GM19438 (cell line): ENCODE measurements at regions not wholly inside any gene's neighbourhood (a gene's known extent, or its start where the extent isn't known, plus 50 kb on each side); places are given as distances from the start of the nearest gene placed in this dataset.
"Not testable (repeated sequence)": the region's sequence is repeated elsewhere in the genome, so short reads cannot be mapped to it uniquely, and the experiment has no call there.

Source experiments
- ATAC-seq: cut with Tn5 transposase; IDR thresholded peaks from one replicate; pipeline ENCODE4 v1.9.1; 2021; ENCODE audit warnings: low read depth; ENCODE audit not compliant: unreplicated experiment

DNA sequence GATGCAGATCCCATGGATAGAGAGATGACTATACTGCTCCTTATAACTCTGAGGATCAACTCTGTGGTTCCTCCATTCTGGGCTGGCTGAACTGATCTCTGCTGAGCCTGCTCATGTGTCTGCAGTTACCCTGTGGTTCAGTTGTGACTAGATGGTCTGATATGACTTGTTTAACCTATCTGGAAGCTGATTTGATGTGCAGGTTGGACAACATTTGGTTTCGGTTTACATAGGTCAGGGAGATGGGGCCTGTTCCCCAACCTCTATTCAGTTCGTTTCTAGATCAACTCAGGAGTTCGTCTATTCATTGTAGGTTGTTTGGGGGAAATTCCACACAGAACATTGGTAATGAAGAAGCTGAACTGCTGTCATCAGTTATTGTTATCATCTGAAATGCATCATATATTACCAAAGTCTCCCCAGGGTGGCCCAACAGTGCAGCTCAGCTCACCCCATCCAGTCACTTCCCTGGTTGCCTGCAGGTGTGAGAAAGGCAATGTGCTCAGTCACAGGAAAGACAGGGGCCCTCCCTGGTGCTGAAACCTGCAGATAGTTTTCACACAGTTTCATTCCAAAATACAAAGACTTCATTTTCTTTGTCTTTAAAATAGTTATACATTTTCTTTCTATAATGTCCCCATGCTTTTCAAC, 415.0 kb downstream of the RPIA start:
- not testable (repeated sequence) for ATAC-seq

DNA sequence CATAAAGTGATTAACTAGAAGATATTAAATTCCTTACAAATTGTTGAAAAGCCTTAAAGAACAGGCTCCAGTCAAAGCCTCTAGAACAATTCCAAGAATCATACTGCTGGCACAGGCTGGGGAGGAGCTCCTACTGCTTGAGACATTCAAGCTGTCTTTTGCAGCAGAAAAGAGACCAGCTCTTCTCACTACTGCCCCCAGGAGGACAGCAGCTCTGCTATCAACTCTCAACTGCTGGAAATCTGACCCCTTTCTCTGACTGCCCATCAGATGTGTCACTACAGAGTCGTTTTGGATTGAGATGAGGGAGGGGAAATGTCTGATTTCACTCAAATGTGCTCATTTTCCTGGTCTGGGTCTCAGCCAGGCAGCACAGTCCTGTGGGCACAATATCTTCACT, 421.0 kb downstream of the RPIA start:
- not testable (repeated sequence) for ATAC-seq

DNA sequence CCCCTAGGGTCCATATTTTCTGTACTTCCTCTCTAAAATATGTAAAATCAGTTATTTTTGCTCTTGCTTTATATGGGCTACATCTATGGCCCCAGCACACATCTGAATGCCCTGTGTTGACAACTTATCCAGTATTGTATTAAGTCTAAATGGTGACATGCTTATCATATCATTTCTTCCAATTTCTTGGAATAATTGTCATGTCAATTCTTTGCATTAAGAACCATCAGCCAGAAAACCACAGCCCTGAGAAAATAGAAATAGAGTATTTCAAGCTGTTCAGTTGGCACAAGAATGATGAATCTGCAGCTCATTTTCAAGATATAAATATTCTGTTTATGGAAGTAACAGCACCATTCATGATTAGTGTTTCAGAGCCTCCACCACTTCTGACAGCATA, 421.8 kb downstream of the RPIA start:
- ATAC-seq: not testable (repeated sequence)

DNA sequence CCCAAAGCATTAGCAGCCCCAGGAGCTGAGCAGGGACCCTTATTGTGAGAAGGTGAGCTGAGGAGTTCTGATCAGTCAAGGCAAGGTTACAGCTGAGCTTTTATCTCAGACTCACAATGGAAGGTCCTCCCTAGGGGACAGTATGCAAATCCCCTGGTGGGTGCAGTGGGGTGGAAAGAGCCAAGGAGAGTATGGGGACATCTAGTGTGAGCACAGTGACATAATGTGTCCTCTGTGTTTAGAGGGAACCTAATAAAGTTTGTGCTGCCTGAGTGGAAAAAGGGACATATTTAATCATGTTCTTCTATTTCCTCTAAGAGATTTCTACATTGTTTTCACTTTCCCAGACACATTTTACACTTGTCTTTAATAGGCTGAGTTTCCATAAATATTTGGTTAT, 438.0 kb downstream of the RPIA start:
- ATAC-seq: not testable (repeated sequence)

DNA sequence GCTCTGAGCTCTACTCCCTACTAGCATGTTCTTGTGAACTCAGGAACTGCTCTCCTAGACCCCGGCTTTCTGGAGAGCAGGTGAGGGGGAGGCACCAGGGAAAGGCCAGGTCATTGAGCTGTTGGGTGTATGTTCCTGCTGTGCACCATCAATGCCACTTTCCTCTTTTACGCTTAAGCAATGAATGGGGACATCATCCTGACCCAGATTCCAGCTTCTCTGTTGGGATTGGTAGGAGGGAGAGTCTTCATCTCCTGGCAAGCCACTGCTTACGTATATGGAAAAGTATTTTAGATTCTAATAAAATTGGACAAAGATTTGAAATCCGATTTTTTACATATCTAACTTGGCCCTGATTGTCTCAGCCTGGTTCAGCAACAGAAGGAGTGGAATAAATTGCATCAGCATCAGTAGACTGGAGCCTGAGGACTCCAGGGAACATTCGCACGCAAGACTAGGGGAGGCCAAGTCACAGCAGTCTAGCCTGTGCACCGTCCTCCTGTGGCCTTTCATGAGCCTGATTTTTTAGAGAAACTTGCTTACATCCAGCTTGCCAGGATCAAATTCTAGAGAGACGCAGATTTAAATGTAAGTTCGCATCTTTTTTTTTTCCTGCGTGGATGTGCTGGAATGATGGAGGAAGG, 439.3 kb downstream of the RPIA start:
- ATAC-seq: not testable (repeated sequence)

DNA sequence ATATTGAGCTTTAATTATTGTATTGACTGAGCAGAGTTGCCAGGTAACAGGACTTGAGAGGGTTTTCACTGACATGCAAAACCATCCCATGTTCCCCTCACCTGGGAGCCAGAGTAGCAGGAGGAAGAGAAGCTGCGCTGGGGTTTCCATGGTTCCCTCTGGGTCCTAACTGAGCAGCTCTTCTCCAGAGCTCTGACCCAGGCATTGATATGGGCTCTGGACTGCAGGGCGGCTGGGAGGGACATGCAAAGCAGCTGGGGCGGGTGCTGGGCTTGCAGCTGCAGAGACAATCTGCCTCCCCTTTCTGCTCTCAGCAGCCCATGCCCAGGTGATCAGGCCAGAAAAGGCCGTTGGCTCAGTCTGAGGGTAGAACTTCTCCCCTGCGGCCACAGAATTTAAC, 451.5 kb downstream of the RPIA start:
- peak; percentile 77 for ATAC-seq

DNA sequence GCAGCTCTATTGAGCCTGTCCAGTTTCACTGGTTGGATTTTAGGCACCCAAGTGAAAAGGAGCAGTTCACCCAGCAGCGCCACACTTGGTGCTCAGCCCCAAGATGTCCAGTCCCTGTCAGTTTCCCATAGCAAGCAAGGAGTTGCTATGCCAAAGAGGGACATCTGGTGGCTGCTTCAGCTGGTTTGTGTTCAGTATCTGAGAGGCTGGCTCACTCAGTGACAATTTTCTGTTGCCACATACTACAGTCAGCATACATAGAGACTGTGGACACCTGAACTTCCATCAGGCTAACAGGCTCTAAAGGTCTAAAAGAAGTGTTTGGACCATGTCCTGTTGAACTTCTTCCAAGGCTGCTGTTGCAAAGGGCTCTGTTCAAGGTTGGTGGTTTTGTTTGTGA, 453.9 kb downstream of the RPIA start:
- peak; percentile 49 for ATAC-seq

DNA sequence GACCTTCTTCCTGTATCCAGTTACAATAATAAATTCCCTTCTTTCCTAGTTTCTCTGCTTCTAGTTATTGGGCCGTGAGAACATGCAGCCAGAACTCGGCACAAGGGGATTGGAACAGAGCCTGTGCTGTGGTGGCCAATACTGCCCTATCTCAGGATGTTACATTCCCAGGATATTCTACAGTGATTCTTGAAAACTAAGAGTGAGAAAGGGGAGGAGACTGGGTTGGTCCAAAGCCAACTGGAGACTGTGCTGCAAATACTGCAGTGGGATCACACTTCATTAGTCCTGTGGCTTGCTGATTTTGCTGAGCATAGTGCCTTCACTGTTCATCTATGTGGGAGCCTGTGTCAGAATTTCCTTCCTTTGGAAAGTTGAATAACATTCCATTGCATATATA, 456.8 kb downstream of the RPIA start:
- not testable (repeated sequence) for ATAC-seq

DNA sequence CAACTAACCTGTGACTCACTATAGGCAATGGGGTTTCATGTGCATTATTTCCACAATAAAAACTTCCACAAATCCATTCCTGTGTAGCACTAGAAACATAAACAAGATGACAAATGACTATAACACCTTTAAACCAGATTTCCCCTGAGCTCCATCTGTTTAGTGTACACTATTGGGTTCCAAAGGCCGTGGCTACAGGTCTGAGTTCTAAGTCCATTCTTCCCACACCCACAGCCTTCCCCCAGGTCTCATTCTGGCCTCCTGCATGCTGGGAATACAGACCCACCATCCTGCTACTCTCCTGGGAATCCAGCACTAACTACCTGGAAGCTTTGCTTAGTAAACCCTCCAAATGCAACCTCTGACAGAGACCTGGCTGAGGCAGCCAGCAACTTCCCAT, 460.2 kb downstream of the RPIA start:
- ATAC-seq: not testable (repeated sequence)

DNA sequence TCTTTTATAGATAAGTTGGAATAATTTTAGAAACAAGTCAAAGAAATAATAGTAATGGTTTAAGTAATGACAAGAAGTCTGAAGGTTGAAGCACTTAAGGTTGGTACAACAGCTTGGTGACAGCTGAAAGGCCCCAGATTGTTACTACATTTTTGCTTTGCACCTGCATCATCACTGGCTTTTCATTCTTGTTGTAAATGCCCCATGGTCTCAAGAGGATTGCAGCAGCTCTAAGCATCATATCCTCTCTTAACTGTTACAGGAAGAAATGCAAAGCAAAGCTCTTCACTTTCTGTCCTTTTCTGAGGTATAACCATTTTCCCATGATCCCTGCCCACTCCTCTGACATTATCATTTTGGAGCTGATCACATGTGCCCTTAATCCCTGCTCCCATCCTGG, 461.0 kb downstream of the RPIA start:
- not testable (repeated sequence) for ATAC-seq

DNA sequence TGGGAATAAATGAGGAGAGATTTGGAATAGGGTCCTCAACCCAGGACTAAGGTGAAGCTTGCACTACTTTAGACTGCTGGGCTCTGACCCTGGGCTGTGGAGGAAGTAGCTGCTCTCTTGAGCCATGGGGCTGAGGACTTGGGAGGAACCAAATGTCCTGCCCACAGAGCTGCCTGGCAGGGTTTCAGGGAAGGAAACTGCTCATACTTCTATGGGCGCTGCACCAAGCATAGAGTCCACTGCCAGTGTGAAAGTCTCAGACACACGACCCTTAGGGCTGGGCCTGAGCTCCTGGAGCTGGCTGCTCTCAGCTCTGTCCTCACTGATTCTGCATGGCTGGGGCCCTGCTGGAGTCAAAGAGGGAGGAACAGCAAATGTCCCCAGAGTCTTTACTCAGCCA, 461.7 kb downstream of the RPIA start:
- not testable (repeated sequence) for ATAC-seq

DNA sequence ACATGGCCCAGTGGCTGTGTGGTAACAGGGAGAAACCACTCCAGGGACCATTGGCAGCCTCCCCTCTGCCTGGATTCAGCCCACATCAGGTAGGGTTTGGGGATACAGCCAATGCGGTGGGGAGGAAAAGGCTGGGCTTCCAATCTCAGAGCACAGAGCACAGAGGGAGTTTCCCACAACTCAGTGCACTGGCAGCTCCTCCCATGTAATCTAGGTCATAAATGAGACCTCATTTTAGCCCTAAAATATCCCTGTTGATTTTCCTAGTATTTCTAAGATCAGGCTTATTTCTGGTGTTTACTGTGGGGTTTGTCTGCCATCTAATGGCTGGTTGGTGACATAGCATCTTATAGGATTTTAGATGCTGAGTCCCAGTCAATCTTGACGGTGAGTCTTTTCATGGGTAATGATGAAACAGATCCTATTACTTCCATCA, 462.8 kb downstream of the RPIA start:
- ATAC-seq: not testable (repeated sequence)

DNA sequence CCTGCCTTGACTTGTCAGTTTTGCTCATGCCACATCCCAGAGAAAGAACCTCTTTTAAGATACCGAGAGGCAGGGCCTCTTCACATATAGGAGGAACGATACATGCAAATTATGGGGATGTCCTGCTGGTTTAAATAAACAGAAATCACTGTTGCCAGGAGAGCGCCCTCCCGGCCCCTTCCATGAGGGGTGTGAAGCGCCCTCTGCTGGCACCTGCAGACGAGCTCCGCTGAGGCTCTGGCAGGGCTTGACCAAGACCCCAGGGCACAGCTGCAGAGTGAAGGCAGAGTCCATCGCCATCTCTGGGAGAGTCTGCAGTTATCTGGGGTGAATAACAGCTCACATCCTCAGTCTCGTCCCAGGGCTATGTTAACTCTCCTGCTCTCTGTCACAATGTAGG, 468.8 kb downstream of the RPIA start:
- peak; percentile 80 for ATAC-seq

DNA sequence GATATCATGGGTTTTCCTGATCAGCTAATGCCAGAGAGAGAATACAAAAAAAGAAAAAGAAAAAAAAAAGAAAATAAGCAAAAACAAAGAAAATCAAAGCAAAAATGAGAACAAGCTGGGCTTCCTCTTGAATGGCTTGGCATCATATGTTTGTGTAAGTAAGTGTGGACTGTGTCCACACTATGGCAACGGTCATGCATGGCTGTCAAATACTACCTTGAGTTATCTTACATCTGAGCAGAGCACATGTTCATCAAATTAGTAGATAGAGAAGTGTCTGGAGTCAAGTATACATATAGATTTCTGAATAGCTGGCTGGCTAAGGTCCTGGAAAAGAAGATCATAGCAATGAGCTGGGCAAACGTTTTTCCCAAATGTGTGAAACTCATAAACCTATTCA, 470.2 kb downstream of the RPIA start:
- ATAC-seq: not testable (repeated sequence)

DNA sequence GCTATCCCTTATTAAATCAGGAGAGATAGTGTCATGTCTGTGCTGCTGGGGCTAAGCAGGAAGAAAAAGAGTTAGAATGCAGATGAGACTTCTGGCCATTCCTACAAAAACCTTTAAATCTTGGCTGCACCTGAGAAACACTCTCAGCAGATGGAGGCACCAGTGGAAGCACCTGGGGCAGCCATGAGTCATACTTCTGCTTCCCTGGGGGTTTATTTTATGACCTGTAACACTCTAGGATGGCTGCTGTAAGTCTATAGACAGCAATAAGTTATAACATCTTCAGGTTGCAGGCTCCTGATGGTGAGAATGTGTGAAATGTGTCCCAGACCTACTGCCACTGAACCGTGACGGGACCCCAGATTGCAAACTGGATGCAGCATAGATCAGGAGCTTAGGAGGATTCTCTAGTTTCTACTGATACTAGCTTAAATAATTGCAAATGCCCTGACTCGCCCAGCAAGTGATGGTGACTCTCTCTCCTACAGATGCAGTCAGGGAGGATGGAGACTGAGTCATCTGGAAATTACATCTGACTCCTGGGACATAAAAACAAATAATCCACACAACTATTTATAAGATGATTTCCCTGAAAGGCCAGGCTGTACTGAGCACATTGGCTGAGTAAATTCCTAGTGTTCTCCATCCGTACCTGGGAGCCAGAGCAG, 479.2 kb downstream of the RPIA start:
- ATAC-seq: not testable (repeated sequence)

DNA sequence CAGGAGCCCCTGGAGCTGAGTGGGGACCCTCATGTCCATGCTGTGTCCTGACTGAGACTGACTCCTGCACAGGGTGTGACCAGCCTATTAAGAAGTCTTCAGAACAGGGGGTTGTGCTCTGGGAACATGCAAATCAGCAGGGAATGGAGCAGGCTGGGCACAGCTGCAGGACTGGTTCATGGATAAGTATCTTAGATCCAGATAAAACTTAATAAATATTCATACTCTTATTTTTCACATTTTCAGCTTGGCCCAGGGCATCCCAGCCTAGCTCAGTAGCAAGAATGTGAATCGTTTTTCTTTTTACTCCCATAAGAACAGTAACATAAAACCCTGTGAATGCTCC, 479.7 kb downstream of the RPIA start:
- not testable (repeated sequence) for ATAC-seq

DNA sequence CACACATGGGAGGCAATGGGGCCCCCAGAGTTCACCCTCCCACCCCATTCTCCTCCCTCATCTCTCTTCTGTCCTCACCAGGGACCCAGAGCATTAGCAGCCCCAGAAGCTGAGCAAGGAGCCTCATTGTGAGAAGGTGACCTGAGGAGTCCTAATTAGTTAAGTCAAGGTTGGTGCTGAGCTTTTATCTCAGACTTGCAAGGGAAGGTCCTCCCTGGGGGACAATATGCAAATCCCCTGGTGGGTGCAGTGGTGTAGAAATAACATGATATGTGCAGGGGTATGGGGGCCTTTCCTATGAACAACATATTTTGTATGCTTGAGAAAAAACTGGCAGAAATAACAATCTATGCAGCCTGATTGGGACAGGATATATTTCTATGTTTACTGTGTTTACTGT, 485.5 kb downstream of the RPIA start:
- not testable (repeated sequence) for ATAC-seq

DNA sequence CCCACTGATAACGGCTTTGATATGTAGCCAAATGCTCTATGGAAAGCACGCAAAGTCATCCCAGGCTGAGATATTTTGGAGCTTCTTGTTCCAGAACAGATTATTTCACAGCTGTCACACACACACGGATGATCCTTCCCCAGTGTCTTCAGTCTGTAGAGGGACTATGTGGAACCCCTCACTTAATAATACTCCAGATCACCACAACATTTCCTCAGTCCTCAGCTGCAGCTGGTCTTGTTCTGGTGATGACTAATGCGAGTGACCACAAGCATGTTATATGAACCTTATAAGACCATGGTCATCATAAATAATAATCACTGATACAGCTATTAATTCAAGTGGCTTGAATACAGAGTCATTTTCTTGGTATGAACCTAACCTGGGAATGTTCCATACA, 490.7 kb downstream of the RPIA start:
- ATAC-seq: not testable (repeated sequence)

DNA sequence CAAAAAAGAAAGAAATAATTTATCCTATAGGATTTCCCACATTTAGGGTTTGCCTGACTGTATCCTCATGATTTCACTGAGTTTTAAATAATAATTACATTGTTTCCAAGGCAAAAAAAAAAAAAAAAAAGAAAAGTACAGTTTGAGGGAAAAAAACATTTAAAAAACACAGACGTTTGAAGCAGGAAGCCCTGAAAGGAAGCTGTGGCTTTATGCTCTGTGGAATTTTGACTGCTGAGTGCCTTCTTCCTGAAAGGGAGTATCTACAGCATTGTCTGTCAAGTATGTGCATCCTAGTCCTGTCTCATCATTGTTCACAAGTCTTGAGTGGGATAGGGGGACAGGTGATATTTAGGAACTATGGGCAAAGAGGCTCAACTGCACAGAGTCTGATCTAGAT, 493.3 kb downstream of the RPIA start:
- ATAC-seq: not testable (repeated sequence)

DNA sequence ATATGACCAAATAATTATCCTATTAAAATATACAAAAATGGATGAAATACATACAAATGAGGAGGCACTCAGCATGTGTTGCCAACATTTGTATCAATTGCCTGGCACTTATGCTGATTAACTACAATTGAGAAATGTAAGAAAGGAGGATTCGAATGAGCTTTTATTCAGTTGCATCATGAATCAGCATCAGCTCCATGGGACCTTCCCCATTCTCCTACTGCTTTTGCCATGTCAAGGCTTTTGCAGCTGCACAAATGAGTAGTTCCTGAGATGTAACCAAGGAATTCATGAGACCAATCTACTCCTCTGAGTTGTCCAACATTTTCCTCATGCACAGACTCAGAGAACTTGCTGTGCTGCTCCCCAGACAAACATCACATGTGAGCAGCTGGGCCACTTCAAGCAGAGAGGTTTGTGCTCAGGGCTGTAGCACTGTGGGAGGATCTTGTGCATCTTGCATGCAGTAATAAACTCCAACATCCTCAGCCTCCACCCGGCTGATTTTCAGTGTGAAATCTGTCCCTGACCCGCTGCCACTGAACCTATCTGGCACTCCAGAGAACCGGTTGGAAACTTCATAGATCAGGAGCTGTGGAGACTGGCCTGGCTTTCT, 504.3 kb downstream of the RPIA start:
- not testable (repeated sequence) for ATAC-seq

DNA sequence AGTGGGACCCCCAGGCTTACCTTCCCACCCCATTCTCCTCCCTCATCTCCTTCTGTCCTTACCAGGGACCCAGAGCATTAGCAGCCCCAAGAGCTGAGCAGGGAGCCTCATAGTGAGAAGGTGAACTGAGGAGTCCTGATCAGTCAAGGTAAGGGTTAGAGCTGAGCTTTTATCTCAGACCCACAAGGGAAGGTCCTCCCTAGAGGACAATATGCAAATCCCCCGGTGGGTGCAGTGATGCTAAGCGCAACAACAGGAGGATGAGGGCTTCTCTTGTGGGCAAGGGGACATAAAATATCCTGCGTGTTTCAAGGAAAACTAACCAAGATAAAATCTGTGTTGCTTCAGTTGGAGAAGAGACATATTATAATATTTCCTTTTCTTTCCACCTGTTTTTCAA, 505.2 kb downstream of the RPIA start:
- not testable (repeated sequence) for ATAC-seq
